ENCODE measurements at regions not wholly inside any gene's neighbourhood (a gene's known extent, or its start where the extent isn't known, plus 50 kb on each side); places are given as distances from the start of the nearest gene placed in this dataset.

DNA sequence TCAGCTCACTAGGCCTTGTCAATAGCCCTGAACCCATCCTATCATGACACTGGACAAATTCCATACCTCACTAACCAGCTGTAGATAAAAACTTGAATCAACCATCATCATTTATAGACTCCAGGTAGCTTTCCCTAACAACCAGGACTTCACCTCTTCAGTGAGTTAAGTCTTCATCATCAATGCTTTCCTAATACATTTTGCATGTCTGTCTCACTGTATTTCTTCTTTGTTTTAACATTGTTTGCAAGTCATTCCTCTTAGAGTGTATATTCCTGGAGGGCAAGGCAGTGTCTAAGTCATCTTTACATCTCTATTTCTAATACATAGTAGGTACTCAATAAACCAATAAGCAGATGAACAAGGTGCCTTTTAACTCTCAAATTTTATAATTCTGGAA lies 123.4 kb upstream of the RFC3 start:
- no TSS peak for BruUV-seq (replicated peaks)
- Histone ChIP-seq H3K36me3 (ENCODE audit: insufficient read depth, low read length, poor library complexity, severe bottlenecking) (no peaks in the 10 kb centered on the region), H3K27ac (ENCODE audit: low read depth, low read length, poor library complexity, severe bottlenecking) (no peak overlapping the region), H3K27me3 (replicated peaks; ENCODE audit: insufficient read depth, low read depth, low read length, poor library complexity) (no peaks in the 10 kb centered on the region), H3K4me1 (ENCODE audit: insufficient read depth, low read length, poor library complexity, severe bottlenecking) (no peaks in the 10 kb centered on the region), H3K4me3 (ENCODE audit: low read depth, low read length, poor library complexity, severe bottlenecking) (no peak overlapping the region), H3K9me3 (ENCODE audit: low read depth, low read length, poor library complexity, severe bottlenecking) (no peaks in the 10 kb centered on the region)
- DNase-seq (ENCODE audit: low spot score): no peak
- intact Hi-C loops (cut with micrococcal nuclease; ENCODE audit: unreplicated experiment): no loop called here
- TF ChIP-seq EZH2 (IDR thresholded peaks at IDR 0.05; ENCODE audit: borderline replicate concordance, low read depth, low read length, poor library complexity, severe bottlenecking): no peak
- TF ChIP-seq, protein P1, sequence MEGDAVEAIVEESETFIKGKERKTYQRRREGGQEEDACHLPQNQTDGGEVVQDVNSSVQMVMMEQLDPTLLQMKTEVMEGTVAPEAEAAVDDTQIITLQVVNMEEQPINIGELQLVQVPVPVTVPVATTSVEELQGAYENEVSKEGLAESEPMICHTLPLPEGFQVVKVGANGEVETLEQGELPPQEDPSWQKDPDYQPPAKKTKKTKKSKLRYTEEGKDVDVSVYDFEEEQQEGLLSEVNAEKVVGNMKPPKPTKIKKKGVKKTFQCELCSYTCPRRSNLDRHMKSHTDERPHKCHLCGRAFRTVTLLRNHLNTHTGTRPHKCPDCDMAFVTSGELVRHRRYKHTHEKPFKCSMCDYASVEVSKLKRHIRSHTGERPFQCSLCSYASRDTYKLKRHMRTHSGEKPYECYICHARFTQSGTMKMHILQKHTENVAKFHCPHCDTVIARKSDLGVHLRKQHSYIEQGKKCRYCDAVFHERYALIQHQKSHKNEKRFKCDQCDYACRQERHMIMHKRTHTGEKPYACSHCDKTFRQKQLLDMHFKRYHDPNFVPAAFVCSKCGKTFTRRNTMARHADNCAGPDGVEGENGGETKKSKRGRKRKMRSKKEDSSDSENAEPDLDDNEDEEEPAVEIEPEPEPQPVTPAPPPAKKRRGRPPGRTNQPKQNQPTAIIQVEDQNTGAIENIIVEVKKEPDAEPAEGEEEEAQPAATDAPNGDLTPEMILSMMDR (conservative IDR thresholded peaks at IDR 0.05; ENCODE audit: low read depth, low read length): no peak
- ChIA-PET CTCF (no interaction called here), POLR2A (ENCODE audit: low non-redundant PET) (no interaction called here)

DNA sequence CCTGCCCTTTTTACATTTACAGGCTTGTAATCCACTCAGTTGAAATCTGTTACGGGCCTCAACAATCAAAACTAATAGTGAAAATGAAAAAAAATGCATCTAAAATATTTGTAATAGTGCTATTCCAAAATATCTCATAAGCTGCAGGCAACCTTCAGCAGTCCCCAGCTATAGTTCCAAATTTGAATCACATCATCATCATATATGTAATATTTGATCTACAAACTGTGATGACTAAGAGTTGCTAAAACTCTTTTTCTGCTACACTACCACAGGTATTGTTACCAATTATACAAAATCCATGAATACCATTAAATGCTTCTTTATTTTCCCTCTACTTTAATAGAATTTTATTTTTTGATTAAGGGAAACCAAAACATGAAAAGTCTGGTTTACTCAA lies 121.4 kb upstream of the RFC3 start:
- POLR2A ChIA-PET (ENCODE audit: low non-redundant PET): no interaction called here
- no TSS peak for BruUV-seq (replicated peaks)
- Histone ChIP-seq H3K27ac (ENCODE audit: low read depth, low read length, poor library complexity, severe bottlenecking) (no peak overlapping the region), H3K36me3 (ENCODE audit: insufficient read depth, low read length, poor library complexity, severe bottlenecking) (no peaks in the 10 kb centered on the region), H3K4me1 (ENCODE audit: insufficient read depth, low read length, poor library complexity, severe bottlenecking) (no peaks in the 10 kb centered on the region), H3K27me3 (replicated peaks; ENCODE audit: insufficient read depth, low read depth, low read length, poor library complexity) (no peaks in the 10 kb centered on the region), H3K4me3 (ENCODE audit: low read depth, low read length, poor library complexity, severe bottlenecking) (no peak overlapping the region), H3K9me3 (ENCODE audit: low read depth, low read length, poor library complexity, severe bottlenecking) (no peaks in the 10 kb centered on the region)
- CTCF ChIA-PET: no interaction called here
- TF ChIP-seq, protein P1 (conservative IDR thresholded peaks at IDR 0.05; ENCODE audit: low read depth, low read length): no peak
- TF ChIP-seq EZH2 (IDR thresholded peaks at IDR 0.05; ENCODE audit: borderline replicate concordance, low read depth, low read length, poor library complexity, severe bottlenecking): no peak
- intact Hi-C loops (cut with micrococcal nuclease; ENCODE audit: unreplicated experiment): no loop called here
- DNase-seq (ENCODE audit: low spot score): no peak

DNA sequence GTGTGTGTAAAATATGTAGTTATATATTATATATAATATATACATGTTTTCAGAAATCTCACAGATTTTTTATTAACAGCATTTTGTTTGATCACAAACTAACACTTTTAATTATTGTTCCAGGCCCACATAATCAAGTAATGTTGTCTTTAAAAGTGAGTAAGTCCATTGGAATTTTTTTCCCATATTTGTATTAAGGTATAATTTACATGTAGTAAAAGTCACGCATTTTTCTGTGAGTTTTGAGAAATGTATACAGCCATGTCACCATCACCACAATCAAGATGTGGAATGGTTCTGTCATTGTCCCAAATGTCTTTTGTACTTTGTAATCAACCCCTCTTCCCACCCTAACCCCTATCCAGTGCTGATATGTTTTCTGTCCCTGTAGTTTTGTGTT lies 120.0 kb upstream of the RFC3 start:
- BruUV-seq (replicated peaks): no TSS peak
- no peak overlapping the region for H3K27ac ChIP-seq (ENCODE audit: low read depth, low read length, poor library complexity, severe bottlenecking)
- intact Hi-C loops (cut with micrococcal nuclease; ENCODE audit: unreplicated experiment): no loop called here
- no peaks in the 10 kb centered on the region for H3K27me3 ChIP-seq (replicated peaks; ENCODE audit: insufficient read depth, low read depth, low read length, poor library complexity)
- H3K4me1 ChIP-seq (ENCODE audit: insufficient read depth, low read length, poor library complexity, severe bottlenecking): no peaks in the 10 kb centered on the region
- no peak for DNase-seq (ENCODE audit: low spot score)
- H3K4me3 ChIP-seq (ENCODE audit: low read depth, low read length, poor library complexity, severe bottlenecking): no peak overlapping the region
- POLR2A ChIA-PET (ENCODE audit: low non-redundant PET): no interaction called here
- CTCF ChIA-PET: no interaction called here
- H3K9me3 ChIP-seq (ENCODE audit: low read depth, low read length, poor library complexity, severe bottlenecking): no peaks in the 10 kb centered on the region
- no peaks in the 10 kb centered on the region for H3K36me3 ChIP-seq (ENCODE audit: insufficient read depth, low read length, poor library complexity, severe bottlenecking)
- TF ChIP-seq EZH2 (IDR thresholded peaks at IDR 0.05; ENCODE audit: borderline replicate concordance, low read depth, low read length, poor library complexity, severe bottlenecking): no peak
- TF ChIP-seq, protein P1 (conservative IDR thresholded peaks at IDR 0.05; ENCODE audit: low read depth, low read length): no peak
